ENCODE measurements at regions not wholly inside any gene's neighbourhood (a gene's known extent, or its start where the extent isn't known, plus 50 kb on each side); places are given as distances from the start of the nearest gene placed in this dataset.

GRCh38 chr18:42484648-42485047 lies 529.6 kb downstream of the PIK3C3 start:
- Histone ChIP-seq H3K9me3 (no peaks in the 10 kb centered on the region), H3K4me1 (no peaks in the 10 kb centered on the region), H3K27me3 (no peaks in the 10 kb centered on the region), H3K4me3 (ENCODE audit: low read depth, low read length) (no peak overlapping the region), H3K36me3 (no peaks in the 10 kb centered on the region)
- TF ChIP-seq, protein P1, sequence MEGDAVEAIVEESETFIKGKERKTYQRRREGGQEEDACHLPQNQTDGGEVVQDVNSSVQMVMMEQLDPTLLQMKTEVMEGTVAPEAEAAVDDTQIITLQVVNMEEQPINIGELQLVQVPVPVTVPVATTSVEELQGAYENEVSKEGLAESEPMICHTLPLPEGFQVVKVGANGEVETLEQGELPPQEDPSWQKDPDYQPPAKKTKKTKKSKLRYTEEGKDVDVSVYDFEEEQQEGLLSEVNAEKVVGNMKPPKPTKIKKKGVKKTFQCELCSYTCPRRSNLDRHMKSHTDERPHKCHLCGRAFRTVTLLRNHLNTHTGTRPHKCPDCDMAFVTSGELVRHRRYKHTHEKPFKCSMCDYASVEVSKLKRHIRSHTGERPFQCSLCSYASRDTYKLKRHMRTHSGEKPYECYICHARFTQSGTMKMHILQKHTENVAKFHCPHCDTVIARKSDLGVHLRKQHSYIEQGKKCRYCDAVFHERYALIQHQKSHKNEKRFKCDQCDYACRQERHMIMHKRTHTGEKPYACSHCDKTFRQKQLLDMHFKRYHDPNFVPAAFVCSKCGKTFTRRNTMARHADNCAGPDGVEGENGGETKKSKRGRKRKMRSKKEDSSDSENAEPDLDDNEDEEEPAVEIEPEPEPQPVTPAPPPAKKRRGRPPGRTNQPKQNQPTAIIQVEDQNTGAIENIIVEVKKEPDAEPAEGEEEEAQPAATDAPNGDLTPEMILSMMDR (IDR thresholded peaks at IDR 0.05; ENCODE audit: low read depth, low read length), result no peak
- DNase-seq, result no peak

DNA sequence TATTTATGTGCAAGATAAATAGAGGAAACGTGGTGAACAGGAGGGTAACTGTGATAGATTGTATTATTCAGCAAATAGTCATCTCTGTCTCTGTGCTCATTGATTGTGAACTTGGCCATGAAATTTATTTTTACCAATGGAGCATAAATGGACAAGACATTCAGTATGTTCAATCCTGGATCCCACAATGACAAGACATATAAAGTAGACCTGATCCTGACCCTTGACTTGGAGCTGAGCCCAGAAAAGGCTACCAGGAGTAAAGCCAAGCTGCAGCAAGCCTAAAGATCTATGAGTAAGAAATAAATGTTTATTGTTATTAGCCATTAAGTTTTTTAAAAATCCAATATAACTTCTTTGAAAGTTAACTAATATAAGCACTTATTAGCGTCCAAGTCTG lies 531.2 kb downstream of the PIK3C3 start:
- H3K36me3 ChIP-seq, result no peaks in the 10 kb centered on the region
- no peaks in the 10 kb centered on the region for H3K4me1 ChIP-seq
- no peak overlapping the region for H3K4me3 ChIP-seq (ENCODE audit: low read depth, low read length)
- no peaks in the 10 kb centered on the region for H3K27me3 ChIP-seq
- no peak for DNase-seq
- TF ChIP-seq, protein P1 (IDR thresholded peaks at IDR 0.05; ENCODE audit: low read depth, low read length), result no peak
- H3K9me3 ChIP-seq, result no peaks in the 10 kb centered on the region

DNA sequence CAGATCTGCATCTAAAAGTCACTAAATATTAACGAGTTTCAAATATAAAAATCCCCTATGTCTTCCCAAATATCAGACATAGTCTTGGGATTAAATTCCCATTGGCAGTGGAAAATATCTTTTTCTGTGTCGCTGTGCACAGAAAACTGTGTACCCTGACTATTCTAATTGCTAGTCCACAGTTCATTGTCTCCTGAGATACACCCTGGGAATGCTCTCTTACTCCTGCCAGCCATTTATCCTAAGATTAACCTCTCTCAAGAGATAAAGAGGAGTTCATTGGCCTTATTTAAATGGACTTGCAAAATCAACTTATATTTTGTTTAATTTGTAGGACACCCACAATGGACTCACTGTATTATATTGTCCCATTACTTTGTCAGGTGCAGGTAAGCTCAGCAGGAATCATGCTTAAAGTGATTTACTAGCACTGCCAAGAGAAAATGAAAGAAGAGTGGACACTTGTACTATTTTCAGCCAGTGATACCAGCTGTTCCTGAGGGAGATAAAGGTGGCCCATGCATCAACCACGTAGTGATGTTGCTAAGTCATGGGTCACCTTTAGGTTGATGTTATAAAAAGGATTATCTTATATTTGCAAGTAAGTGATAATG lies 553.8 kb downstream of the PIK3C3 start:
- Histone ChIP-seq H3K36me3 (no peaks in the 10 kb centered on the region), H3K9me3 (no peaks in the 10 kb centered on the region)

DNA sequence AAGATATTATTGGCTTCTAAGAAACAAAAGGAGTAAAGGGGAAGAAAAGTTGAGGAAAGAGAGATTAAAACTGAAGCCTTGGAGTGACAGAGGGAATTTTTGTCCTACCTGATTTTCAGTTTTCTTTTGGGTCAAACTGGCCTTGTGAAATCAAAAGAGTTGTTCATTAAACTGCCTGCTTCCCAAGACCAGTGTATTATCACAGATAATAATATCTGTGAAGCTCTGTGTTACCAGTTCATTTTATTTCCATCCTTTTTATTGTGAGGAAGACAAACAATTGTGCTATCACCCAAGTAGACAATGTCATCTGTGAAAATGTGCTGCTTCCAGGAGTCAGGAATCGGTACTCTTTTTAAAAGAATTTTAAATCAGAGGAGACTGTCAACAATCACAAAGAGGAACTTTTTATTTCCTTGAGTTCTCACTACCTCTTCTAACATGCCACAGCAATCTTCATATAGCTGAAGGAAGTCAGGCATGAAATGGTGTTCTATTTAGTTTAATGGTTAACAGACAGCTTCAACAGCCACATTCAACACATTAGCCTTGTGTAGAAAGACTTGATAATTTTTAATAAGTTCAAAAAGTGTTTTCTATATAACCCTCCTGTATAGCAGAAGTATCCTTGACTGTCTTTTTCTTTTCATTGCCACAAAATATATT lies 554.8 kb downstream of the PIK3C3 start:
- no peaks in the 10 kb centered on the region for H3K4me1 ChIP-seq
- no peaks in the 10 kb centered on the region for H3K27me3 ChIP-seq
- DNase-seq, result no peak
- H3K9me3 ChIP-seq, result no peaks in the 10 kb centered on the region
- no peak overlapping the region for H3K4me3 ChIP-seq (ENCODE audit: low read depth, low read length)
- TF ChIP-seq, protein P1 (IDR thresholded peaks at IDR 0.05; ENCODE audit: low read depth, low read length), result no peak
- H3K36me3 ChIP-seq, result no peaks in the 10 kb centered on the region

More for the DNA sequence above, 553.8 kb downstream of the PIK3C3 start:
- Histone ChIP-seq H3K4me1 (no peaks in the 10 kb centered on the region), H3K4me3 (ENCODE audit: low read depth, low read length) (no peak overlapping the region), H3K27me3 (no peaks in the 10 kb centered on the region)
- TF ChIP-seq, protein P1 (IDR thresholded peaks at IDR 0.05; ENCODE audit: low read depth, low read length), result no peak
- no peak for DNase-seq

DNA sequence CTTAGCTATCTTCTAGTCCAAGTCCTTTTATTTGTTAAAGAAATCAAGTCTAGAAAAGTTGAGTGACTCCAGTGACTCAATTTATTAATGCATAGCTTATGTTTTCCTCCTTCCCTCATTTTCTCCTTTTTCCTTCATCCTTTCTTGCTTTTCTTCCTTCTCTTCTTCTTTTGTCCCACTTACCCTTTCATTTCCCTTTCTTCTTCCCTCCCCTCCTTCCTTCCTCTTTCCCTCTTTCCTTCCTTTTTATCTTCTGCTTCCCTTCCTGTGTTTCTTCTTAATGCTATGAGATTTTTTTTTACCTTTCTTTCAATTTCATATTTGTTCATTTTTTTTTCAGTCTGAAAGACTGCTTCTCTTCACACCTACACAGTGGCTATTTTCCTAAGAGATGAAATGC lies 555.5 kb downstream of the PIK3C3 start:
- Histone ChIP-seq H3K36me3 (no peaks in the 10 kb centered on the region), H3K4me3 (ENCODE audit: low read depth, low read length) (no peak overlapping the region), H3K4me1 (no peaks in the 10 kb centered on the region), H3K27me3 (no peaks in the 10 kb centered on the region), H3K9me3 (no peaks in the 10 kb centered on the region)
- TF ChIP-seq, protein P1 (IDR thresholded peaks at IDR 0.05; ENCODE audit: low read depth, low read length), result no peak
- no peak for DNase-seq

DNA sequence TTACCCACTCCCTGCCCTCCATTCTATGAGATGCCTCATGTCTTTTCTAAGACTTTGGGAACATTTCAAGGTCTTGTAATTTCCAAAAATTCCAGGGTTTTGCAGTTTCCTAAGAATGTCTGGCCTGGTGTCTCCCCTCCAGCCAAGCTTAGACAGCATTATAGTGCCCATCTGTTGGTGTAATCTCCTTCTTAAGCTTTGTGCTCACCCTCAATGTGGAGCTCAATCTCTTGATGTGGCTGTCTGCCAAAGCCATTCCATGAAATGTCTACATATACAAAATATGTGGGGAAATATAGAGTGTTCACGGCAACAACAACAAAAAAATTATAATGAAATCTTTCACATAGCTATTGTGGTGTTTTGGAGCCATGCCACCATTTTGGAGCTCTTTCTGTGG lies 558.4 kb downstream of the PIK3C3 start:
- no peaks in the 10 kb centered on the region for H3K4me1 ChIP-seq
- no peak for DNase-seq
- TF ChIP-seq, protein P1 (IDR thresholded peaks at IDR 0.05; ENCODE audit: low read depth, low read length), result no peak
- H3K36me3 ChIP-seq, result no peaks in the 10 kb centered on the region
- H3K4me3 ChIP-seq (ENCODE audit: low read depth, low read length), result no peak overlapping the region
- H3K27me3 ChIP-seq, result no peaks in the 10 kb centered on the region
- H3K9me3 ChIP-seq, result no peaks in the 10 kb centered on the region

All from BE2C (cell line).